ENCODE measurements at regions not wholly inside any gene's neighbourhood (a gene's known extent, or its start where the extent isn't known, plus 50 kb on each side); places are given as distances from the start of the nearest gene placed in this dataset.

DNA sequence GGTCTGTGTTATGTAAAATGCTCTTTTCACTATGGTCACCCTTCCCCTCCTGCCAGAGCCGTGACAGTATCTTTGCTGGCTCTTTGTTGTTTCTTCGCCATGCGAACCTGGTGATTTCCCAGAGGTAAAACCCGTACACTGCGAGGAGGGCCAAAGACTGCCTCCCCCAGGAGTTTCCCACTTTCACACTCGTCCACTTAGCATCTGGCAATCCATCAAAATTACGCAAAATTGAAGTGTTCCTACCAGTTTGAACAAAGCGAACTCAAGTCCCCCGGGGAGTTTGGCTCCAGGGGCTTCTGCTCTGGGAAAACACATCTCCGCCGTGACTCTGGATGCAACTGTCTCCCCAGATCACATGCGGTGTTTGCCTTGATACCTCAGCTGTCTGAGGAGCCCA lies 239.9 kb downstream of the FAM43A start:
- no peak for TF ChIP-seq CTCF (IDR thresholded peaks at IDR 0.05; ENCODE audit: low read depth, low read length)
- DNase-seq (ENCODE audit: extremely low read depth, low read depth): no peak

DNA sequence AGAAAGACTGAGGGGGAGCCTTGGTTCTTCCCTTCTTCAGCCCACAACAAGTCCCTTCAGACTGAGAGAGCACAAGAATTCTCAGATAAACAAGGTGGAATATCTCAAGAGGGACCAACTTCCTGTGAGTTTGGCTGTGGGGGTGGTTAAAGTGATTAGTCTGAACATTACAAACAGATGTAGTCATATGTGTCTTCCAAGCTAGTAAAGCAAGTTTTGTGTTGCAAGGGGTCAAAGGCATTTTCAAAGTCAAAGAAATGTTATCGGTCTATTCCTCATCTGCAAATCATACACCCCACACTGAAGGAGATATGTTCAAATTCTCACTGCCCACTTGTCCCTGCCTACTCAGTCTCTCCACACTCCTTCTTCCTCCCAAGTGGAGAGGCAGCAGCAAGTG lies 242.5 kb downstream of the FAM43A start:
- DNase-seq (ENCODE audit: extremely low read depth, low read depth): no peak
- TF ChIP-seq CTCF (IDR thresholded peaks at IDR 0.05; ENCODE audit: low read depth, low read length): no peak

DNA sequence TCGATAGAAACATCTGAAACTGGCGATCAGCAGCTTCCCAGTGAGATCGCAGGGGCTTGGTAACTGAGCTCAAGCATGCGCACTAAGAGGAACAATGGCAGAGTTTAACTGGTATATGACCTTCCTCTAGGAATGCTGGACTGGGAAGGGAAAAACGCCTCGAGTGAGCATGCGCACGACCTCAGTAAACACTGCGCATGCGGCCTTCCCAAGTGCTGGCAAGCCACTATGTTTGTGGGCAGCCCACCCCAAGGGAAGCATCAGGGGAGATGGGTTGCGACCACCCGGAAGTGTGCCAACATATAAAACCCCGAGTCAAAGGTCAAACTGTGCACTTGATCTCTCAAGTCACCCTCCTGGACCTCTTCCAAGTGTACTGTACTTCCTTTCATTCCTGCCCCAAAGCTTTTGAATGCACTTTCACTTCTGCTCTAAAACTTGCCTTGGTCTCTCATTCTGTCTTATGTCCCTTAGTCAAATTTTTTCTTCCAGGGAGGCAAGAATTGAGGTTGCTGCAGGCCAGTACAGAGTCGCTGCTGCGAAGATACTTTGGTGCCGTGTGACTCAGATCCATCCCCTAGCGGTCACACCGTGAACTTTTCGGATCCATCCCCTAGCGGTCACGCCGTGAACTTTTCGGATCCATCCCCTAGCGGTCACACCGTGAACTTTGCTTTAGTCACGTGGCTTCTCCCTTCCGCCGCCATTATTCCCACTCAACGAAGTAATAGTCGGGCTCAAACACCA lies 243.3 kb downstream of the FAM43A start:
- no peak for DNase-seq (ENCODE audit: extremely low read depth, low read depth)
- TF ChIP-seq CTCF (IDR thresholded peaks at IDR 0.05; ENCODE audit: low read depth, low read length): peak; percentile 30

DNA sequence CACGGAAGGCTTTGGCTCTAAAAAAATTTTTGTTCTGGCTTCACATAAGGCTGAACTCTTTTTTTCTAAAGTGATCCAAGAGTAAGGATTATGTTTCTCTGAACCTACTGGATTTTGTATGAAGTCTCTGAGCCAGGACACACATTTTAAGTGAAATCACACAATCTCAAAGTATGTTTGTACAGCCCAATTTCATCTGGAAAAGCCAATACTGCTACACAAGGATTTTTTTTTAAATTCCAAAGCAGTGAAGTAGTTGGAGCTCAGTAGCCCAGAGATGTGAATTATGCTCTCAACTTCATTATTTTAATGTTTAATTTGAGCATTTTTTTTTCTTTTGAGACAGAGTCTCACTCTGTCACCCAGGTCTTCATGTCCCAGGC lies 243.9 kb downstream of the FAM43A start:
- no peak for DNase-seq (ENCODE audit: extremely low read depth, low read depth)
- no peak for TF ChIP-seq CTCF (IDR thresholded peaks at IDR 0.05; ENCODE audit: low read depth, low read length)

DNA sequence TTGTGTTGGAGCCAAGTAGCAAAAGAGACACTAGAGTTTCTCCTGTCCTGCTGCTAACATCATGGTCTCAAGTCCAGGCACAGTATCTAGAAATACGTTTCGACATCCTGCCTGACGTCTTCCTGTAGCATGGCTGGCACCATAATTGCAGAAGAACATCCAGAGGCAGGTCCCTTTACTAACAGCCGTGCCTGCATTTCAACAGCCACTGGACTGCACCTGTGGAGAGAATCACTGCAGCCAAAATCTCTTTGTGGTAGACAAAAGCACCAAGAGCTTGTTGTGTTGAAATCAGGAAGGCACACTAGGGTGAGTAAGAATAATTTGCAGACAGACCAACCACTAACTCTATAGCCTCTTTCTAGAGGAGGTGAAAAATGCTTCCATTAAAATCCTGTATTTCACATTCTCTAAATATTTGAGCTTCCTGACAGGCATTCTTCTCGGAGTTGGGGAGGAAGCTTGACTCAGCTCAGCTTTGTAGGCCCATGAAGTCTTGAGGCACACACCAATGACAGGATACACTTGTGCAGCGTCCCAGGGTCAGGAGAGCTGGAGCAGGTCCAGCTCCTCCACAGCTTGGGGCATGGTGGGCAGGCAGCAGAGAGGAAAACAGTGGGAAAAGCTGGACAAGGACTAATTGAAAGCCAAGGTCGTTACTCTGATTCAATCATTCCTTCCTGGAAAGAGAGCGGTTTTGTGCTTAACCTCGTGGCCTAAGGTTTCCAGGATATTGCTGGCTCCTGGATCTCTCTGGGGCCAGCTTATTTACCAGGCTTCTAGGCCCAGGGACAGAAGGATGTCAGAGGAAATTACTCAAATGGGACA lies 244.9 kb downstream of the FAM43A start:
- TF ChIP-seq CTCF (IDR thresholded peaks at IDR 0.05; ENCODE audit: low read depth, low read length): no peak
- DNase-seq (ENCODE audit: extremely low read depth, low read depth): no peak

DNA sequence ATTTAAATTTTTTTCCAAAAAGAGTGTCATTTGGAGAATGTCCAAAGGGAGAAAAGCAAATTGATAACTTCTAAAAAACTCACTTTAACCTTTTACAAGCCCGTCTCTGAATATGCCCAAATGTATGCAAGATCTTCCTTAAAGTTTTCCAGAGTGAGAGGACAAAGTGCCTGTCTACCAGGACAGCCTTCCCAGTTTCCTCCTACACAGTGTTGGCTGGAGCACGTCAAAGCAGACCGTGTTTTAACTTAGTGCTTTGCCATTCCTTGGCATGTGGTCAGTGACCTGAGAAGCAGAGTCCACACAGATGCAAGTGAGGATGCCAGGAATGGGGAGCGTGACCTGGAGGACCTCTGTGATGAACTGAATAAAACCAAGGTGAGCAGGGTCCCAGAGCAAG lies 245.7 kb downstream of the FAM43A start:
- TF ChIP-seq CTCF (IDR thresholded peaks at IDR 0.05; ENCODE audit: low read depth, low read length): no peak
- DNase-seq (ENCODE audit: extremely low read depth, low read depth): no peak

DNA sequence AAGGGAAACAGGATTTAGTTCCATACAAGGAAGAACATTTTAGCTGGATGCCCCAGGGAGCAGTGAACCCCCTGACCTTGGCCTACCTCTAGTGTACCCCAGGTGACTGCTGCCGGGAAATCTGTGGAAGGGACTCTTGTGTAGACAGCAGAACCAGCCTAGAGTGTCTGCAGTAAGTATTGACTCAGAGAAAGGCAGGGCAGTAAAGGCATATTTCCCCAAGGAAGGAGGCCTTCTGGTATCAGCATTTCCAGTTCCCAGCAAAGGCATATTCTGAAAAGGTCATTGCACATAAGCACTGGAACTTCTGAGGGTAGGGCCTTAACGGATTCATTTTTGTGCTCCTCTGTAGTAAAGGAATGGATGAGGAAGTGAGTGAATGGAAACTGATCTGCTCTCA lies 246.2 kb downstream of the FAM43A start:
- DNase-seq (ENCODE audit: extremely low read depth, low read depth): no peak
- TF ChIP-seq CTCF (IDR thresholded peaks at IDR 0.05; ENCODE audit: low read depth, low read length): no peak

All from AG09319 (cell line).